Activated T-cell treated with anti-CD3 and anti-CD28 coated beads for 1 hour (primary cell): ENCODE measurements at regions not wholly inside any gene's neighbourhood (a gene's known extent, or its start where the extent isn't known, plus 50 kb on each side); places are given as distances from the start of the nearest gene placed in this dataset.
A peak's percentile ranks its signal among the peaks of the same experiment; 100 is the strongest.
"Not testable (repeated sequence)": the region's sequence is repeated elsewhere in the genome, so short reads cannot be mapped to it uniquely, and the experiment has no call there.

ENCODE experiments used
- DNase-seq: peaks from one replicate; pipeline ENCODE4 v3.0.0-alpha.2; 2020; ENCODE audit warnings: low read depth

DNA sequence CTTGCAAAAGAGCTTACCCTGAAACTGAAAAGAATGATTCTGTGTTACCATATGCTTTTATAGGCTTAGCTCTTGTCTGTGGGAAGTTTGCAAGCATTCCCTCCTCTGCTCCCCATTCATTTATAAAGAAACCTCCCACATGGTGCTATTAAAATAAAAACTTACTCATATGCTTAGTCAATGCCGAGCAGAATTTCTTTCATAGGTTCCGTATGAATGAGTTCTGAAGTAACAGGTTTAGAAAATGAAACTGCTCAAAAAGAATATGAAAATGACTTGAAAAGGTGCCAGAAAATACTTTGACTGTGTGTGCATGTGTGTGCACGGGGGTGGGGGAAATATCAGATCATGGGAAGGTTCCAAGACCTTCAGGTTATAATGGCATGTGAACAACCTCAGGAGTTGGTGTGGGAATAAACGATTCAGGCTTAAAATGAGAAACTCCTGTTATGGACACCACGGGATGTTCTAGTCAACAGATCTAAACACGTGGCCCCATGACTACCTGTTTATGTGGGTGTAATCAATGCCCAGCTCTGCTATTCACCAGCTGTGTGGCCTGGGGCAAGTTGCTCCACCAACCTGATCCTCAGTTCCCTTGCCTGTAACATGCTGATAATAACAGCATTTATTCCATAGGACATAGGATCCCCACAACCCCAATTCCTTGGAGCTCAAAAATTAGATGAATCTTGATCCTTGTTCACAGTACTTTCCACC is 293.7 kb upstream of the PLGLB1 start:
- not testable (repeated sequence) for DNase-seq

DNA sequence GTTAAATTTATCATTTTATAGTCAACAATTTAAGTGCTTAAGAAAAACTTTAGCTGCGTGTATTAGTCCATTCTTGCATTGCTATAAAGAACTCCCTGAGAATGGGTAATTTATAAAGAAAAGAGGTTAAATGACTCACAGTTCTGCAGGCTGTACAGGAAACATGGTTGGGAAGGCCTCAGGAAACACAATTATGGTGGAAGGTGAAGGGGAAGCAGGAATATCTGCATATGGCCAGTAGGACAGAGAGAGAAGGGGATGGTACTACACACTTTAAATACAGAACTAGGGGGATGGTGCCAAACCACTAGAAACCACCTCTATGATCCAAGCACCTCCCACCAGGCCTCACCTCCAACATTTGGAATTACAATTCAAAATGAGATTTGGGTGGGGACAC is 295.5 kb upstream of the PLGLB1 start:
- not testable (repeated sequence) for DNase-seq

DNA sequence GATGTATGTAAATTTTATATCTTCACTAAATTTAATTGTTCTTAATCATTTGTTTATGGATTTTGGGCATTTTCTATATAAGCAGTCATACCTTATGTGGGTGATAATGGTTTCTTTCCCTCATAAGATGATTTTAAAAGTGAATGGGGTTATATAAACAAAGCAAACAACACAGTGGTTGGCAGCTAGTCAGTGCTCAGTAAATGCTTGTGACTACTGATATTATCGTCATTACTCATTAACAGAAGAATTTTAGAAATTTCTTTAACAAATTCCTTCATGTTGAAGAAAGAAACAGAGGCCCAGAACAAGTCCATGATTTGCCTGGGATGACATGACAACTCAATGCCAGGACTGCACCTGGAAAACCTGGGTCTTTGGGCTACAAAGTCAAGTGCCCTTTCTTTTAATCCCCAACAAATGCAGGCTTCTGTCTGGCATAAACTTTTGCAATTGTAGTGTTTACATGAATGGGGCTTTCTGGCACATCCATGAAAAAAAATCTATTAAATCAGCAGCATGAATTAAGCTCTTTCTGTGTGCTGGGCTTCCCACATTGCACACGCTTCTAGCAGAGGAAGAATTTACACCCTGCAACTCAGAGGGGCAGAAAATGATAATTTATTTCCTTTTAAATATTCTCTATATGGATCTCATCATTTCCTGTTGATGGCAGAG is 297.3 kb upstream of the PLGLB1 start:
- not testable (repeated sequence) for DNase-seq

DNA sequence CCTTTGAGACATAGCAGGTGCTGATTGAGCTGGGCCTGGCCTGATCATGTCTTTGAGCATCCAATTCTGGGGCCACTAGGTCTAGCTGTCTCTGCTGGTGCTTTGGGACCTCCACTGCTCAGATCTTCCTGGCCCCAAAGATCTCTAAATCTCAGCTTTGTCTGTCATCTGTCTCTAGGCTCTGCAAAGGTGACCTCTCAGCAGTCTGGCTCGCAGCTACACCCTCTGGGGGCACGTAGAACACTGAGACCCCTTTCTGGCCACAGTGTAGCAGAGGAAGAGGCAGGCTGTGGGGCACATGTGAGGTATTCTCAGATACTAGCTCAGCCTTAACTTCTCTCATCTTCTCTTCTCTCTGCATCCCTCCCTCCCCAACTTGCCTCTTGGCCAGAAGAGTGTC is 298.1 kb upstream of the PLGLB1 start:
- not testable (repeated sequence) for DNase-seq

DNA sequence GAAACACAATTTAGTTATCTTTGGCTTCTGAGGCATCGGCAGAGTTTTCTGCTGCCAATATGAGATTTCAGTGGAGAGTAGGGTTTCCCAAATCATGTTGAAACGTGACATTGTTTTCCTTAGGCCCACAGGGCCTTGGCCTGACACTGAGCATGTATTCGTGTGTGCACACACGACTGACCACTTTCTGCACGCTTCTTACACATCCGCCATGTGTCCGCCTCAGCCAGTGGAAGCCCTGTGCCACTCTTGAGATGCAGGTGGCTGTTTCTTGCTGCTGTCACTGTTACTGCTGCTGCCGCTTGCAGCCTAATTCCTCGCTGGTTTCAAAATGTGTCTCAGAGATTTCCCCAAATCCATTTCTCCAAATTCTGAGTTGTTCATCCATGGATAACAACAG is 299.6 kb upstream of the PLGLB1 start:
- not testable (repeated sequence) for DNase-seq

DNA sequence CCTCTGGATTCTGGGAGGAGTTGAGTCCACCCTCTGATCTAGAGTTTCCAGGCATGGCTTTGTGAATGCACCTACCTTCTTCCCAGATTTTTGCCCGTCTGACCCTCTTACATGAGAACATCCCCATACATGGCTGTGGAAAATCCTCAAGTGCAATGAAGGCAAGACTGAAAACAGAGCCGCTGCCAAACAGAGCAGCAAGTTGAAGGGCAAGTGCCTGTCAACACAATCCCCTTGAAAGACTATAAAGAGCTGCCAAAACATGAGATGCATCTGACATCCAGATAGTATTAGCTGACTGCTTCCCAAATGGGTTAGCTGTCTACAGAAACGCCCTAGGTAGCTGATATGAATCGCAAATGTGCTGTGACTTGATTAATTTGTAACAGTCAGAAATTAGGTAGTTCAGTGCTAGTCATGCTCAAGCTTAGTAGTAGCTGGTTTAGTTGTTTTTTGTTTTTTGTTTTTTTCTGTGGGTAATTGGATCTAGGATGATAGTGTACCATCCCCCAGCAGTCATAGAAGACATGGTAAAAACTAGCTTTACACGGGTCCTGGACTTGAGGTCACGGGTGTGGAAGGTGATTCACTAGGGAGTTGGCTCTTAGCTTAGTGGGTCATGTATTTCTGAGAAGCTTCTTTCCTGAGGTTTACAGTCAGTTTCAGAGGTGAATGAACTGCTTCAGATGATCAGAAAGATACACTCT is 302.8 kb upstream of the PLGLB1 start:
- DNase-seq: not testable (repeated sequence)

DNA sequence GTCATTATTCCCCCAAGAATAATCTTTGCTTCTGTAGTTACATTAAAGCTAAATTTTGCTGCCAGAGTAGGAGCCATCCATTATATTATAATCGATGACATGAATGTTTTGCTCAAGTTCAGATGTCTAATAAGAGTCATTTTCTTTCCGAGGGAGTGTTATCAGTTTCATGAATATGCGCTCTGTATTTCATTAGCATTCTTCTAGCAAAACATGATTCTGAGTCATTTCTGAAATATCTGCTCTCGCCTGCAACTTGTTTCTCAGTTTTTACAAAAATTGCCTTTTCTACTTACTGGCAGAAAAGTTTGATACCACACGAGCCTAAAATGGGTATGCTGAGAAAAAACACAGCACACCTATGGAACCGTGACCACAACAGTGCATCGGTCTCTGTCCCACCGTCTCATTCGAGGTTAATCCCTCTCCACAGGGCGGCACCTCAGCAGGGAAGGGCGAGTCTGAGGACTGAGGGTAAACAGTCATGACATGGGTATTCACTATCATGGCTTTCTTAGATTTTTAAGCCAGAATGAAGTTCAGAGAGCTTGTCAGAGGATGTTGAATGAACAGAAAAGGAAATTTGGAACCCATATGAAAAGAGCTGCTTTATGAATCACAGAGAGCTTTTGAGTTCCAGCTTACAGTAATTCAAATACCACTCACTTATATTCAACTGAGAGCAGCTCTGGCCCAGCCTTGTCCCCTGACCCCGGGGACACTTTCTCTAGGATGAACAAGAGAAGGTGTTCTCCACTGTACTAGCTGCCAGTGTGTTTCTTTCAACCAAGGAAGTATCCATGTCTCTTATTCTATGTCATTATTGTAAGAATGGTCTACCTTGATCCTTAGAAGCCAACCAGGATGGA is 303.6 kb upstream of the PLGLB1 start:
- not testable (repeated sequence) for DNase-seq

DNA sequence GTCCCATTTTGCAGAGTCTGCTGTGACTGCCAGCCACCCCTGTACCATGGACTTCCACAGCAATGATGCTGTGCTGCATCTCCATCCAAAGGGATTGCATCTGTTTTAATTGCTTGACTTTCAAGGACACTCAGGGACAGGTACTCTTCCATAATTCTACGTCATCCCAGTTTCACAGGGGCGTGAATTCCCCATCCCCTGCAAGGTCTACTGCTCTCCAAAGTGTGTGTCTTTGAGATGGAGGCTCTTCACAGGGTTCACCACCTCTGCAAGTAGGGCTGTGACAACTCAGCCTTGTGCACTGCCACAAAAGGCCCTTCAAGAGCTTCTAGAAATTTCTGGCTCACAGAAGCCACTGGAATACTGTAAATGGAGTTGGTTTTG is 304.3 kb upstream of the PLGLB1 start:
- DNase-seq: not testable (repeated sequence)

DNA sequence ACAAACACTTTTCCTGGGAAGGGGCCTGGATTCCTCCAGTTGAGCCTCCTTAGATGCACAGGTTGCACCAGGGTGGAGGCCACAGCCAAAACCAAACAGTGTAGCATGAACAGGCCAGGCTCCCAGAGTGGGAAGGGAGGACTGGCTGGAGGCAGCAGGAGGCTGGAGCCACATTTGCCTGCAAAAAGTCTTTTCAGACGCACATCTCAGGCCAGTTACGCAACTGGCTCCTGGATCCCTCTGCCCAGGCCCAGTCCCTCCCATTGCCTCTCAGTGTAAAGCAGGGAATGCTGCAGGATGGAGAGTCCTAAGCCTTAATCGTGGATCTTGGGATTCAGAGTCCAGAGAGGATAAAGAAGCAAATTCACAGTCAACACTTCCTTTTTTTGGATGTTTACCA is 305.1 kb upstream of the PLGLB1 start:
- not testable (repeated sequence) for DNase-seq

DNA sequence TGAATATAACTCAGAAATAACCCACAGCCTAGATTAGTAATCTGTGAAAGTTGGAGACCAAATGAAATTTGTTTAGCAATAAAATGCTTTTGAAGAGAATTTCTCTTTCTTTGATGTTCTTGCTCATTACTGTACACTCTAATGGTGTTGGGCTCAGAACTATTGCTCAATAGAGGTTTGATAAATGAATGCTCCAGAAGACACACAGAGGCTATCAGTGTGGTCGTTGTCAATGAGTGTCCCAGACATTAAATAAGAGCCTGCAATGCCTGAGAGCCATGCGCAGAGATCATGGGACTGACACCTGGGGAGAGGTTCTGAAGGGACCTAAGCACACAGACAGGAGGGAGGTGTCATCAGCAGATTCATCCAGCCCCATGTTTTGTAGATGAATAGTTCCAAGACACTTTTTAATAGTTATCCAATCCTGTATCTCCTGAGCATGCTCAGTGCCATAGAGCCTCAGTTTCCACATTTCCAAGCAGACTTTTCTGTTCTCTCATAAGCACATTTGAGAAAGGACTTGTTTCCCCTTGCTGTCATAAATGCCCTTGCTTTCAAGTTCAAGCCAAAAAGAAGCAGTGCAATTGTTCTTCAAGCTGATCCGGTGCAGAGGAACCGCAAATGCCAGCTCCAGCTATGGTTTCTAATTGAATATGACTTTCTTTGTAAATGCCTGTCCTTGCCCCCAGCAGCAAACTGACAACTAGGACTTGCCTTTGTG is 306.2 kb upstream of the PLGLB1 start:
- DNase-seq: not testable (repeated sequence)

DNA sequence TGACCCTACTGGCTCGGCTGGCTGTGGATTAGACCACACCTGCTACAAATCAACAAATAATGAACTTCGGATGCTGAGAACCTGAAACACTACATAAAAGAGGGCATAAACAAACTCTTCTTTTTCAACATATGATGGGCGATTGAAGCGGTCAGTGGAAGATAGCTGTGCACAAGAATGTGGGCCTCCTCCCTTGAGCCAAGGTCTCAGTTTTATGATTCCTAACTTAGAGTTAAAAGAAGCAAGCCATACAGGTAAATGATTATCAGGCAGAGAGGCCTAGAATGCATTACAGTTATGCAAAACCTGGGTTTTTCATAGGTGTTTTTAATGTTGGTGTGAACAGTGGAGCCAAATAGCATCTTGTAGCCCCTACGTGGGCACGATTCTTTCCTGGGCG is 307.9 kb upstream of the PLGLB1 start:
- DNase-seq: not testable (repeated sequence)

DNA sequence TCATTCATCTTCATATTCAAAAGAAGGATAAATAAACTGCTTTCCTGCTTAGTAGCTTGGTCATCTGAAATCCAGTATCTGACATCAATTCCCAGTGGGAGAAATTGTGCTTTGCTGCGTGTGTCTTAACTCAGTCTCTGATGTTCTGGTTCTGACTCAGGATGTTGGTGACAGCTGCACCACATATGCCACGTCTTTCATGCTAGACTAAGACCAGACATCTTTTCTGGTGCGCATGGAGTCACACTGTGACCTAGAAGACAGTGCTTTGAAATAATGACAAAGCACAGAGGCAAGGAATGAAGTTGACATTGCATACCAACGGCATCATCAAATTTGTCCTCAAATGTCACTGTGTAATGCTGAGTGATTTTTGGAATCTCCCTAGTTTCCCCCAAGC is 308.8 kb upstream of the PLGLB1 start:
- not testable (repeated sequence) for DNase-seq

DNA sequence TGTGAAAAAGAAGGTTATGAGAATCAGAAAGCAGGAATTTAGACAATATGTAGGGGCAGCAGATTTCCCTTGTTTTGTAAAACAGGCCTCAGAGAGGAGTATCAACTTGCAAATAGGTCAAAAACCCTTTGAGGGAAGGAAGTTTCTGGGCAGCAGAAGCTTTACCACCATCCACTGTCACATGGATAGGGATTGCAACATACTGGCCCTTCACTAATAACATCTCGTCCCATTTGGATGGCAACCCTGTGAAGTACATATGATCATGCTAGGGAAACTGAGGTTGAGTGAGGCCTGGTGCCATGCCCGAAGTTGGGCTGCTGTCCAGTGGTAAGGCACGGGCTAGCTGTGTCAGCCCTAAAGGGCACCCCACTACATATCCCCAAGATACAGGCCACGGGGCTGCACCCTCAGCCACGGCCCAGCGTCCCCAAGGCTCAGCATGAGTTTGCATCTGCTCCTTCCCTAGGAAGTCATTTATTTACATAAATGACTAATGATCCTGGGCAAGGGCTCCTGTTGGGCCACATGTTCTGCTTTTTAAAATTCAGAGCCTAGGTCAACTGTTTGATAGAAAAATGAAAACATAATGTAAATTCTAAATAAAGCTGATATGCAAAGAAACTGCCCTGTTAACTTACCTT is 310.4 kb upstream of the PLGLB1 start:
- not testable (repeated sequence) for DNase-seq

DNA sequence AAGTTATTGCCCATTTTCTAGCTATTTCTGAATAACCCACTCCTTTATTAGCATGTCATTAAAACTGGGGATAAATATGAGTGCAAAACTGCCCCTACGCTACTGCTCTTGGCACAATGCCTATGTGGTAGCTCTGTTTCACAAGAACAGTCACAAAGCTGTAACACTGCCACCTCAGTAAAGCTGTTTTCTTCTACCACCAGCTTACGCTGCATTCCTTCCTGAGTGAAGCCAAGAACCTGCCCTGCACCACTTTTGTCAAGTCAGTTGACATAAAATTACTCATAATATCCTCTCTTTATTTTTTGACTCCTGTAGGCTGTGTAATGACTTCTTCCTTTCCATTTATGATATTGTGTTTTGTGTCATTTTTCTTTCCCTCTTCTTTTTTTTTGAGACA is 313.2 kb upstream of the PLGLB1 start:
- DNase-seq: not testable (repeated sequence)

DNA sequence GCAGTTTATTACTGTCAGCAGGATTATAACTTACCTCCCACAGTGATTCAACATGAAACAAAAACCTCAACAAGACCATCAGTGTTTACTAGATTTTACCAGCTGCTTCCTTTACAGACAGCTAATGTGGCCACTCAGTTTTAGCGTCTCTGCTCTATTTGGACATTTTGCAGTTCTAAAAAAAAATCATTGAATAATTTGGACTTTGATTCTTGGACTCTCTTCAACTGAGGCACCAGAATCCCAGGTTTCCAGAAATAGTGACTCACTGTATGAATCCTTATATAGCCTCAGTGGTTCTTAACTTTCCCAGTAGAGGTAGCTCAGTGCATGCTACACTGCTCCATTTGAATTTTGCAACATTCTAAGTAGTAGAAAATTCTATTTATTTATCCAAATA is 317.4 kb upstream of the PLGLB1 start:
- not testable (repeated sequence) for DNase-seq

DNA sequence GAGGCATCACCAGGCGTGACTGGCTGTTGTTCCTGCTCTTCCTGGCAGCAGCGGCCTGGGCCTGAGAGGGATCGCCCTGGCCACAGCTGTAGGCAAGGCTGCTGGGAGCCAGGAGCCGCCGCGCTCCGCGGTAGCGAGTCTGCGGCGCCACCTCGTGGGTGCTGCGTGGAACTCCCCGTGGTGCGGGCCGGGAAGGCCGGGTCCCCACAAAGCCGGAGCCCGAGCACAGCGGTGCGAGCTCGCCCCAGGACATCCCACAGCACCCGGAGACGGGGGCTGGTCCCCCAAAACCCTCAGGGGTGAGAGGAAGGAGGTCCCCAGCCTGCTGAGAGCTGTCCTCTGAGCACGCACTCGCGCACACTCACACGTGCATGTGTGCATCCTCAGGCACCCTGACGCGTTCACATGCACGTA is 320.0 kb upstream of the PLGLB1 start:
- DNase-seq: peak; percentile 20

DNA sequence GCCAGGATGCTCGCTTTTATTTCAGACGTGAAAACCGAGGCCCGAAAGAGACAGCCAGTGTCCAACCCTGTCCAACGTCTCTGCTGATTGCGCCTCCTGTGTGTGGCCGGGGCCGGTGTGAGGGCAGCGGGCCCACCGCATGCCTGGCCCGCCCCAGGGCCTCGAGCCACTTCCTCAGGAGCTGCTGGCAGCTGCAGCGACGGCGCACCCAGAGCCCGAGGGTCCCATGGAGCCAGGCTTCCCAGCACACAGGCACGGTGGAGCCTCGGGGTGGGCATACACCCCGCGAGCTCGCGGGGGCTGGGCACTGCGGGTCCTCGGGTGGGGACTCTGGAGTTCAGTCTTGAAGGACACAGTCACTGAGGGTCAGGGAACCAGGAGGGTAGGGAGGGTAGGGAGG is 320.5 kb upstream of the PLGLB1 start:
- not testable (repeated sequence) for DNase-seq

DNA sequence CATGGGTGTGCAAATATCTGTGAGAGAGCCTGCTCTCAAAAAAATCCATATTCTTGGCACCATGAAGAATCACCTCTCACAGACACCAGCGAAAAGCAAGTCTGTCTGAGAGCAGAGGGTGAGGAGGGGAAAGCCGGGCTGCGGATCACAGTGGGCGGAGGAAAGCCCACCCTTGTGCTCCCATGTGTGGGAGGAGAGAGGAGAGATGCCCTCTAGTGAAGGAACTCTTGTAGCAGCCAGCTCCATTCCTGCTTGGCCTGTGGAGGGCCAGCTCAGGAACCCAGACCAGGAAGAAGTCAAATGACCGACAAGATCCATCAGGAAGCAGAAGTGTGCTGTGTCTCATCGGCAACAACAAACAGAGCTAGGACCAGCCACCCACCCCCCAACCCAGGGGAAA is 321.7 kb upstream of the PLGLB1 start:
- not testable (repeated sequence) for DNase-seq

DNA sequence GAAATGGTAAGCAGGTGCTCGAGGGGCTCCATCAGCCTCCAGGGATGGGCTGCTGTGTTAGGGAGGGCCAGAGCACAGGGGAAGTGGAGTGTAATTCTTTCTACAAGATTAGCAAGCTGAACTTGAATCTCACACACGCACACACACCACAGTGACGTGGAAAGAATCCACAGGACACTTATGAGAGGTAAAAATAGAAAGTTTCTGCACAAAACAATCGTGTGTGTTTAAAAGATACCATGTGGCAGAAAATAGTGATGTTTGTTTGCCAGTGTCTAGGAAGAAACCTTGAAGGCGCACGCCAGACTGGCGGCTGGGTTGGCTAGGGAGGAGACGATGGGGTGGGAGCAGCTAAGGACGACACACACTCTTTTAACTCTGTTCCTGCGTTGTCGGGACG is 323.6 kb upstream of the PLGLB1 start:
- not testable (repeated sequence) for DNase-seq

DNA sequence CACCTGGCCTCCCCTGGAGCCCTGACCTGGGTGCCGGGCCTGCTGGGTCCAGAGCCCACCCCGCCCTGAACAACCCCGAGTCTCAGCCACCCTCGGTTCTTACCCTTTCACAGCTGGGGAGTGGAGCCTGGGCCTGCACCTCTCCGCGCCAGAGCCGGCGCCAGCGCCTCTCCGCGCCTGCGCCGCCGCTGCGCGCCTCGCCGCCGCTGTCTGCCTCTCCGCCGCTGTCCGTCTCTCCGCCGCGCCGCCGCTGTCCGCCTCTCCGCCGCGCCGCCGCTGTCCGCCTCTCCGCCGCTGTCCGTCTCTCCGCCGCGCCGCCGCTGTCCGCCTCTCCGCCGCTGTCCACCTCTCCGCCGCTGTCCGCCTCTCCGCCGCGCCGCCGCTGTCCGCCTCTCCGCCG is 326.9 kb upstream of the PLGLB1 start:
- DNase-seq: not testable (repeated sequence)

DNA sequence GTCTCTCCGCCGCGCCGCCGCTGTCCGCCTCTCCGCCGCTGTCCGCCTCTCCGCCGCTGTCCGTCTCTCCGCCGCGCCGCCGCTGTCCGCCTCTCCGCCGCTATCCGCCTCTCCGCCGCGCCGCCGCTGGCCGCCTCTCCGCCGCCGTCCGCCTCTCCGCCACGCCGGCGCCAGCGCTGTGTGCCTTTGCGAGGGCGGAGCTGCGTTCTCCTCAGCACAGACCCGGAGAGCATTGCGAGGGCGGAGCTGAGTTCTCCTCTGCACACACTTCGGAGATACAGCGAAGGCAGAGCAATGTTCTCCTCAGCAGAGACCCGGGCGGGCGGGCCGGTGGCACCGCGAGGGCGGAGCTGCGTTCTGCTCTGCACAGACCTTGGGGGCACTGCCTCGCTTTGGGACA is 327.4 kb upstream of the PLGLB1 start:
- not testable (repeated sequence) for DNase-seq
